ENCODE measurements at regions not wholly inside any gene's neighbourhood (a gene's known extent, or its start where the extent isn't known, plus 50 kb on each side); places are given as distances from the start of the nearest gene placed in this dataset.

GRCh38 chr3:82392203-82392775 lies 630.8 kb upstream of the GBE1 start:
- TF ChIP-seq CTCF (IDR thresholded peaks at IDR 0.05): no peak
- TF ChIP-seq POLR2A (IDR thresholded peaks at IDR 0.05): no peak

Data from heart left ventricle (tissue), 13 donors.